ENCODE measurements at regions not wholly inside any gene's neighbourhood (a gene's known extent, or its start where the extent isn't known, plus 50 kb on each side); places are given as distances from the start of the nearest gene placed in this dataset.
"Not testable (repeated sequence)": the region's sequence is repeated elsewhere in the genome, so short reads cannot be mapped to it uniquely, and the experiment has no call there.

GRCh38 chr11:25271301-25271700 lies 774.4 kb downstream of the LUZP2 start:
- in situ Hi-C loops (cut with HindIII; ENCODE audit: low pct_unique_long_range_greater_than_20kb, low sequenced_read_pairs) (no loop called here), intact Hi-C loops (cut with micrococcal nuclease; ENCODE audit: unreplicated experiment) (no loop called here)
- ChIA-PET CTCF (no interaction called here), POLR2A (no interaction called here)
- no TSS peak for BruUV-seq (replicated peaks)
- no peak for DNase-seq (ENCODE audit: low read depth, low spot score)
- ATAC-seq = no peak
- H3K4me1 ChIP-seq (ENCODE audit: control insufficient read depth, insufficient read depth, low read length) = no peaks in the 10 kb centered on the region
- TF ChIP-seq CTCF (IDR thresholded peaks at IDR 0.05) = no peak
- TF ChIP-seq REST (IDR thresholded peaks at IDR 0.05; ENCODE audit: insufficient read depth in 1 of 2, low read depth in 2 of 2, low read length in 1 of 2) = no peak
- no peak for TF ChIP-seq POLR2AphosphoS5 (IDR thresholded peaks at IDR 0.05; ENCODE audit: low read depth, low read length)
- TF ChIP-seq SIN3A (IDR thresholded peaks at IDR 0.05; ENCODE audit: borderline replicate concordance, insufficient read depth, low read depth, low read length) = no peak
- TF ChIP-seq TCF7L2 (IDR thresholded peaks at IDR 0.05; ENCODE audit: low read depth, low read length) = no peak
- H3K9me3 ChIP-seq (ENCODE audit: control insufficient read depth, insufficient read depth, low read depth, low read length) = no peaks in the 10 kb centered on the region
- no peak overlapping the region for H3K27ac ChIP-seq (ENCODE audit: low read length)
- no peak overlapping the region for H3K4me3 ChIP-seq (ENCODE audit: low read depth in 2 of 2, low read length in 2 of 2)
- no peaks in the 10 kb centered on the region for H3K27me3 ChIP-seq (ENCODE audit: control insufficient read depth, insufficient read depth, low read length)
- no peaks in the 10 kb centered on the region for H3K36me3 ChIP-seq (ENCODE audit: control insufficient read depth, insufficient read depth, low read length)

- ATAC-seq = no peak
- H3K9me3 ChIP-seq (ENCODE audit: control insufficient read depth, insufficient read depth, low read depth, low read length) = no peaks in the 10 kb centered on the region
- H3K27ac ChIP-seq (ENCODE audit: low read length) = no peak overlapping the region
- no peaks in the 10 kb centered on the region for H3K4me1 ChIP-seq (ENCODE audit: control insufficient read depth, insufficient read depth, low read length)
- in situ Hi-C loops (cut with HindIII; ENCODE audit: low pct_unique_long_range_greater_than_20kb, low sequenced_read_pairs) = no loop called here
- POLR2A ChIA-PET = no interaction called here
- TF ChIP-seq TCF7L2 (IDR thresholded peaks at IDR 0.05; ENCODE audit: low read depth, low read length) (no peak), SIN3A (IDR thresholded peaks at IDR 0.05; ENCODE audit: borderline replicate concordance, insufficient read depth, low read depth, low read length) (no peak), POLR2AphosphoS5 (IDR thresholded peaks at IDR 0.05; ENCODE audit: low read depth, low read length) (no peak), CTCF (IDR thresholded peaks at IDR 0.05) (no peak), REST (IDR thresholded peaks at IDR 0.05; ENCODE audit: insufficient read depth in 1 of 2, low read depth in 2 of 2, low read length in 1 of 2) (no peak)
- intact Hi-C loops (cut with micrococcal nuclease; ENCODE audit: unreplicated experiment) = no loop called here
- no peaks in the 10 kb centered on the region for H3K27me3 ChIP-seq (ENCODE audit: control insufficient read depth, insufficient read depth, low read length)
- DNase-seq (ENCODE audit: low read depth, low spot score) = no peak
- BruUV-seq (replicated peaks) = no TSS peak
- H3K36me3 ChIP-seq (ENCODE audit: control insufficient read depth, insufficient read depth, low read length) = no peaks in the 10 kb centered on the region
- CTCF ChIA-PET = no interaction called here
- H3K4me3 ChIP-seq (ENCODE audit: low read depth in 2 of 2, low read length in 2 of 2) = no peak overlapping the region
Measured at GRCh38 chr11:25272214-25272613, 775.4 kb downstream of the LUZP2 start.

- H3K9me3 ChIP-seq (ENCODE audit: control insufficient read depth, insufficient read depth, low read depth, low read length); H3K4me1 ChIP-seq (ENCODE audit: control insufficient read depth, insufficient read depth, low read length); CTCF ChIA-PET; in situ Hi-C loops (cut with HindIII; ENCODE audit: low pct_unique_long_range_greater_than_20kb, low sequenced_read_pairs); intact Hi-C loops (cut with micrococcal nuclease; ENCODE audit: unreplicated experiment); POLR2A ChIA-PET; ATAC-seq; H3K27ac ChIP-seq (ENCODE audit: low read length); DNase-seq (ENCODE audit: low read depth, low spot score); H3K4me3 ChIP-seq (ENCODE audit: low read depth in 2 of 2, low read length in 2 of 2); BruUV-seq (replicated peaks); H3K27me3 ChIP-seq (ENCODE audit: control insufficient read depth, insufficient read depth, low read length); H3K36me3 ChIP-seq (ENCODE audit: control insufficient read depth, insufficient read depth, low read length): not testable (repeated sequence)
Measured at GRCh38 chr11:25280821-25281220, 784.0 kb downstream of the LUZP2 start.
